T-helper 2 cell treated with Interferon-gamma antibody and Interleukin-4, amounts not matched to agents 5 μg/mL and 100 μg/mL, for 36 hours (primary cell): ENCODE measurements at regions not wholly inside any gene's neighbourhood (a gene's known extent, or its start where the extent isn't known, plus 50 kb on each side); places are given as distances from the start of the nearest gene placed in this dataset.
A peak's percentile ranks its signal among the peaks of the same experiment; 100 is the strongest.
"Not testable (repeated sequence)": the region's sequence is repeated elsewhere in the genome, so short reads cannot be mapped to it uniquely, and the experiment has no call there.

Experiments used
- DNase-seq: peaks from one replicate; pipeline ENCODE4 v3.0.0; 2021; ENCODE audit warnings: low spot score
- H3K27ac Mint-ChIP-seq: one replicate; pipeline ENCODE4 v1.8.0; 2021; ENCODE audit warnings: mild to moderate bottlenecking, mixed read lengths
- H3K27me3 Mint-ChIP-seq: one replicate; pipeline ENCODE4 v1.8.0; 2021; ENCODE audit warnings: low read depth, mixed read lengths
- H3K36me3 Mint-ChIP-seq: one replicate; pipeline ENCODE4 v1.8.0; 2021; ENCODE audit warnings: low read depth, mixed read lengths
- H3K4me1 Mint-ChIP-seq: one replicate; pipeline ENCODE4 v1.8.0; 2021; ENCODE audit warnings: low read depth, mixed read lengths
- H3K4me3 Mint-ChIP-seq: one replicate; pipeline ENCODE4 v1.8.0; 2022; ENCODE audit warnings: mild to moderate bottlenecking, moderate library complexity, mixed read lengths
- H3K9me3 Mint-ChIP-seq: one replicate; pipeline ENCODE4 v1.8.0; 2021; ENCODE audit warnings: mixed read lengths

DNA sequence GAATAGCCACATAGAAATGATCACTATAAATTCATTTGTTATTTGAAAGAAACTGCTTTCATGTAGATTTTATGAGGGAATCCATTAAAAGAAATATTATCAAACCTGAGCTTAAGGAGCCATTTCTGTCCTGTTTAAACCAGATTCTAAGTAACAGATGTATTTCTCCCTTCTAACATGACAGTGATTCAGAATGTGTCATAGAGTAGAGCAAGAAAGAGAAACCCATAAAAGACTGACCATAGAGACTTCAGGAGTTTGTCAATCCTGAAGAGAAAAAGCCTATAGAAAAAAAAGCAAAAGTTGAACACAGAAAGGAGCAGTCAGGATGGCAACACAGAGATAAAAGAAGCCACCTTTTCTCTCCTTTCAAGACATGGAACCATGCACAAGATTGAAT lies 390.6 kb downstream of the PRIM2 start:
- not testable (repeated sequence) for H3K9me3 Mint-ChIP-seq, H3K27me3 Mint-ChIP-seq, H3K4me3 Mint-ChIP-seq, H3K36me3 Mint-ChIP-seq, H3K27ac Mint-ChIP-seq, H3K4me1 Mint-ChIP-seq, DNase-seq

DNA sequence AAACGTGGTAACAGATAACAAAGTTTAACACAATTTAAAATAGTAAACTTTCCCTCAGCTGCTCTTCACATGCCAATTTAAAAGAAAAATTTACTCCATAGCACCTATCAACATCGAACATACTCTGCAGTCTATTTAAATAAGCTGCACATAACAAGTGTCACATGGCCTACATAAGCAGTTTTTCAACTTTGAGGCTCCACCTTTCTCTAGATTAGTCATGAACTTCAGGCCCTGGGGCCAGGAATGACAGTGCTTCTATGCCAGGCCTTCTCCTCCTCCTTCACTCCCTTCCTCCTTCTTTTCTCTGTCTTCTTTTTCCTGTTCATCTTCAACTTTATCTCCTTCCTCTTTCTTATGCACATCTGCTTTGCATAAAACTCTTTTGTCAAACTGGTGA lies 405.1 kb downstream of the PRIM2 start:
- DNase-seq, H3K27ac Mint-ChIP-seq, H3K4me3 Mint-ChIP-seq, H3K4me1 Mint-ChIP-seq, H3K36me3 Mint-ChIP-seq, H3K9me3 Mint-ChIP-seq, H3K27me3 Mint-ChIP-seq: not testable (repeated sequence)

DNA sequence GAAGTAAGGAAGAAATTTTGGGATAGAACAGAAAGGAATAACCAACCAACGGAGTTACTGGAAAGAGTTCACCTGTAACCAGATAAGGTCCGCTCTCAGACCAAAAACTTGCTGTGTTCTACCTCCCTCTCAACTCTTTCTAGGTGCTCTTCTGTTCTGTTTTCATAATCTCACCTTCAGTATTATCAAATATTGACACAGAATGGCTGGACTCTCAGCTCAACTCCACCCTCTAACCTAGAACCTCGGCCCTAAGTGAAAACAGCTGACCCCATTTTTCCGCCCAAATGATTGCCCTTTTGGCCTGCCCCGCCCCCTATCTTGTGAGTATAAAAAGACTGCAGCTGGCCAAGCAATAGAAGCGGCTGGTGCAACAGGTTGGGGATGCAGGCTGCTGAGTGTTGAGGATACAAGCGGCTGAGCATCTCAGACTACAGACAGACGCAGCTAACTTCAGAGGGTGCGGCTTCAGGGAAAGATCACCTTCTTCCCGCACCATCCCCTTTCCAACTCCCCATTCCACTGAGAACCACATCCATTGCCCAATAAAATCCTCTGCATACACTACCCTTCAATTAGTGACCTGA lies 406.5 kb downstream of the PRIM2 start:
- not testable (repeated sequence) for H3K36me3 Mint-ChIP-seq, H3K9me3 Mint-ChIP-seq, H3K27me3 Mint-ChIP-seq, H3K4me1 Mint-ChIP-seq, DNase-seq, H3K27ac Mint-ChIP-seq, H3K4me3 Mint-ChIP-seq

DNA sequence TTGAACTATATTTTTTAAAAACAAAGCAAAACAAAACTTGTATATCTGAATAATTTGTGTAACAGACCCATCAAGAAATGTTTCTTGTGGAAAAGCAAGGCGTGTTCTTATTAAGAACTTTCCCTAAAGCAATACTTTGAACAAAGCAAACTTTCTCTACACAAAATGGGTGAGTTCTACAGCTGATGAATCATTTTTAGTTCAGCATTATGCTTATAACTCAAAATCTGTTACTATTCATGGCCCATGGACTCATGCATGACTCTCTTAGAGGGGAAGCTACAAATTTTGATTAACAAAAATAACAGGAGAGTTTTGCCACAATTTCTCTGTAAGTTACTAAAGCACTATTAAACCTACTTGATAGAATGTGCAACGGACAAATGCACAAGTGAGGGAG lies 412.0 kb downstream of the PRIM2 start:
- not testable (repeated sequence) for H3K27ac Mint-ChIP-seq, H3K27me3 Mint-ChIP-seq, H3K9me3 Mint-ChIP-seq, DNase-seq, H3K4me1 Mint-ChIP-seq, H3K4me3 Mint-ChIP-seq, H3K36me3 Mint-ChIP-seq

DNA sequence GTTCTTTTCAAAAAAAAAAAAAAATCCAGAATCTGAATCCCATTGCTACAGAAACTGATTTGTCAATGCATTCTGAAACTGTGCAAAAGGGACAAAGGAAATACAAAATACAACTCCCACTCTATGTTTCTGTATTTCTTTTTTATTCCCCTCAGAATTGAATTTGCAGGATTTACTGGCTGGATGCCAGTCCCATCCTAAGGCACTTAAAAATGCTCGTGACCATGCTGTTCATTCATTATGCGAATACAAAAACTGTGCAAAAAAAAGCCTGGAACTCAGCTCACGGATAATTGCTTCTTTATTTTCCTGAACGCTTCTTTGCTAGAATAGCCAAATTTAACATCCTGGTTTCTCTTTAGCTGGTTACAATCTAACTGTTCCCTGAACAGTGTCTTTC lies 413.3 kb downstream of the PRIM2 start:
- H3K27me3 Mint-ChIP-seq, H3K4me1 Mint-ChIP-seq, H3K36me3 Mint-ChIP-seq: not testable (repeated sequence)

DNA sequence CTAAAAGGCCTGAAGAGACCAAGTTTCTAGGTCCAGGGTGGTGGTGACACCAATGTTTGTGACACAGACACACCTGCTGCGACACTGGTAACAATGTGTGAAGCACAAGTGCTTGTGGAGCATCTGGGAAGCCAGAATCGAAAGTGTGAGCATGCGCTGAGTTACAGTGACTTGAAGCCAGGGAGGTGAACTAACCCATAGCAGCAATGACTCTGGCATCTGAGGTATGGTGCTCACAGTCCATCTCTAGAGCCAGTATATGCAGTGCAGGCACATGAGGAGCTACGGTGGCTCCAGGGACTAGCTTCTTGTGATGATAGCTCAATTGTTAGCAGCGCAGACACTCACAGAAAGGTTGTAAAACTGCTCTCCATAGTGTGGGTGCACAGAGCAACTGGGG lies 430.3 kb downstream of the PRIM2 start:
- not testable (repeated sequence) for H3K27ac Mint-ChIP-seq, H3K36me3 Mint-ChIP-seq, DNase-seq, H3K9me3 Mint-ChIP-seq, H3K4me3 Mint-ChIP-seq, H3K4me1 Mint-ChIP-seq, H3K27me3 Mint-ChIP-seq

More for the DNA sequence above, 413.3 kb downstream of the PRIM2 start:
- not testable (repeated sequence) for DNase-seq, H3K4me3 Mint-ChIP-seq, H3K27ac Mint-ChIP-seq, H3K9me3 Mint-ChIP-seq

DNA sequence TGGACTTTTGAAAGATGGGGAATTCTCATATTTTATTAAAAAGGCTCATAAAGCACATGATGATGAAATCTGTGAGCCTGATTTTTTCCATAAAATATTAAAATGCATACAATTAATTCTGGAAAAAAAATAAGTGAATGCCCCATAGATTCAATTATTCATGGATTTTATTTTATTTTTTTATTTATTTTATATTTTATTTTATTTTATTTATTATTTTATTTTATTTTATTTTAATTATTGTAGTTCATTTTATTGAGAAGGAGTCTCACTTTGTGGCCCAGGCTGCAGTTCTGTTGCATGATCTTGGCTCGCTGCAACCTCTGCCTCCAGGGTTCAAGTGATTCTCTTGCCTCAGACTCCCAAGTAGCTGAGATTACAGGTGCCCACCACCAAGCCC lies 442.4 kb downstream of the PRIM2 start:
- not testable (repeated sequence) for H3K27me3 Mint-ChIP-seq, DNase-seq, H3K27ac Mint-ChIP-seq, H3K9me3 Mint-ChIP-seq, H3K4me3 Mint-ChIP-seq, H3K36me3 Mint-ChIP-seq, H3K4me1 Mint-ChIP-seq

DNA sequence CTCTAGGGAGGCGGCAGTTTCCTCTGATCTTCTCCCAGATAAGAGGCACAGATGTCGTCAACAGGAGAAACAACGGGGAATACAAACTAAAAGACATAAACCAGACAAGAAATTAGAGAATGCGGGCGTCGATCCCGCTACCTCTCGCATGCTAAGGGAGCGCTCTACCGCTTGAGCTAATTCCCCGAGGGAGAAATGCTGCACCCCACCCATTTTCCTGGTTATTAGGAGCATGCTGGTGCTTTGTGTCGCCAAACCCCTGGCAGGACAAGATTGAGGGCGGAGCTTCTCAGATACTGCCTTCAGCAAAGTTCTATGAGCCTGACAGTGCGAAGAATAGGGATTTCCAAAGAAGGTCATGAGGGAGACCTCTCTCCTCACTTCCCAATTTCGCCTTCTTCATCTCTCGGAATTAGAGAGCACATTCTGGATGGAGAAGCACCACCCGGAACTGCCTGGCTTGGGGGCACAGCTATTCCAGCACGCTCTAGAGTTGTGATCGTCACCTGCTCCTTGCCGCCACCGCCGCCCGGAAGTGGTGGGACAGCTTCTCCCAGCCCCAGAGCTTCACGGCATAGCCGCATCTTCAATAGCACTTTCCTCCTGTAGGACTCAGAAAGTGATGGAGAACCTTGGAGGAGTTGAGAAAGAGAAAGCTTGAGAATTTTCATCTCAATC lies 475.4 kb downstream of the PRIM2 start:
- not testable (repeated sequence) for H3K4me1 Mint-ChIP-seq, H3K27ac Mint-ChIP-seq, H3K36me3 Mint-ChIP-seq, H3K9me3 Mint-ChIP-seq, DNase-seq
- Mint-ChIP-seq H3K27me3 (peaks cover 37% of the 10 kb centered on the region), H3K4me3 (peak overlapping the region; percentile 27)

DNA sequence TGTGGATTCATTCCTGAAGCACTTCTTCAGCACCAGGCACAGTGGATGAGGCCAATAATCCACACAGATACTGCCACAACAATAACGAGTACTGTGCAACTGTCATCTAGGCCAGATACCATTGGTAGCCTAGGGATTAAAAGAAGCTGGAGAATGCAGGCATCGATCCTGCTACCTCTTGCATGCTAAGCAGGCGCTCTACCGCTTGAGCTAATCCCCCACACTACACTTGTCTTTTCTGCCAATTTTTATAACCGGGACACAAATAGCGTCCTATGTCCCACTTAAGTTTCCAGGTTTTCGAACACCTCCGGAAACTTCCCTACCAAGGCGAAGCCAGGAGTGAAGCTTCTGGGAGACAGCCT lies 475.9 kb downstream of the PRIM2 start:
- H3K27ac Mint-ChIP-seq, H3K4me1 Mint-ChIP-seq, DNase-seq, H3K36me3 Mint-ChIP-seq, H3K9me3 Mint-ChIP-seq, H3K4me3 Mint-ChIP-seq: not testable (repeated sequence)
- peaks cover 37% of the 10 kb centered on the region for H3K27me3 Mint-ChIP-seq

DNA sequence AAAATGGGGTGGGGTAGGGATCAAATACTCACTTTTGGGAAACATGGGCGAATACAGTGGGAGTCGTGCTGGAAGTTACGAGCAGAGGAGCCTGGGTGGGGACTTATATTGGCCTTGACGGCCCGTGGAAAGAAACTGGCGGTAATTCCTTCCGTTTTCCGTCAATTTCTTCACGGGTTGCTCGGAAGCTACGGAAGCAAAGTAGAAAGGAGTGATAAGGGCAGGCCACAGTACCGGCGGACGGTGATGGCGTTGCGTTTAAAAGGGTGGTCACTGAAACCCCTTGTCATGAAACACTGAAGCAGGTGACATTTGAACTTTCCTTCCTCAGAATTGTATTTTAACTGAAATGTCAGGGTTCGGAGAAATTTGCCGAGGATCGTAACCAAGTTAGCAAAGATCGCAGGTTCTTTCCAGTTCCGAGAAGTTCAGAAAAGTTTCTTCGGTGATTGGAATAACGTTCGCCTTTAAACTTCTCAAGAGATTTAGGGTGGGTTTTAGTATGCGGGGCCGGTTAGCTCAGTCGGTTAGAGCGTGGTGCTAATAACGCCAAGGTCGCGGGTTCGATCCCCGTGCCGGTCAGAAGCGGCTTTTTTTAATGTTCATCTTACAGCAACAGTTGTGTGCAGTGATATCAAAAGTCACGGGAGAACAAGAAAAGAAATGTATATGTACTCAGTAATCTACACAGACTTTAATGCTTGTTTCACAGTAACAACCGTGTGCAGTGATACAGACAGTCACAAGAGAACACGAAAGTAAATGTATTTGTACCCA lies 482.5 kb downstream of the PRIM2 start:
- Mint-ChIP-seq H3K27me3 (peaks cover 27% of the 10 kb centered on the region), H3K4me3 (peak overlapping the region; percentile 57), H3K27ac (peak overlapping the region; percentile 67)
- not testable (repeated sequence) for H3K9me3 Mint-ChIP-seq, DNase-seq, H3K36me3 Mint-ChIP-seq, H3K4me1 Mint-ChIP-seq

DNA sequence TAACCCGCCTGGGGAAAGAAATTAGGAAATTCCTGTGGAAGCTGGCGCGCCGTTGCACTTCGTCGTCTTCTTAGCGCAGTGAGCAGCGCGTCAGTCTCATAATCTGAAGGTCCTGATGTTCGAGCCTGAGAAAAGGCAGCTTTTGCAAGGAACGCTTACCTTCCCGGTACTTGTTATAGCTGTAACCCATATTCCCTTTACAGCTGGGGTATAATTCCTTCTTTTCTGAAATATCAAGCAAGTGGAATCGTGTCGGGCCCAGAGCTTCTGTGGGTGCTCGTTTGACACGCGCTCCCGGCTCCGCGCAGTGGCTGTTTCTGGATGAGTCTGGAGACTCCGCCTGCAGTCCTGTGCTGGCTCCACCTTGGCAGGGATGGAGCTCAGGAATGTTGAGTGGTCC lies 491.2 kb downstream of the PRIM2 start:
- H3K4me1 Mint-ChIP-seq, H3K9me3 Mint-ChIP-seq, H3K27ac Mint-ChIP-seq, H3K36me3 Mint-ChIP-seq, DNase-seq, H3K4me3 Mint-ChIP-seq: not testable (repeated sequence)
- peaks cover 44% of the 10 kb centered on the region for H3K27me3 Mint-ChIP-seq

DNA sequence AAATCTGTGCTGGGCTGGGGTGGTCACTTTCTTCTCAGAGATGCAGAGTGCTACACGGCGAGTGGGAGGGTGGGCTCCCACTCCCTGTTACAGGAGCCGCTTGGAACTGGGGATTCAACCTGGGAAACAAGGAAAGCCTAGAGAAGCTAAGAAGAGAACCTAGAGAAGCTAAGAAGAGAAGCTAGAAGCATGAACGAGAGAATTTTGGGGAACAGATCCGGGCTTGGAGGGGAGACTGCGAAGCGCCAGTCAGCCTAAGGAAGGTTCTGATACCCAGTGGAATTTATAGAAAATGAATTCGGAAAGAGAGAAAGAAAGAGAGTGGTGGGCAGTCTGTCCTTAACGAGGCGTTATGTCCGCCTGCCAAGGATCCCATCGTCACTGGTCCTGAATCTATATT lies 492.0 kb downstream of the PRIM2 start:
- not testable (repeated sequence) for H3K27ac Mint-ChIP-seq, H3K4me1 Mint-ChIP-seq, H3K9me3 Mint-ChIP-seq, H3K36me3 Mint-ChIP-seq, DNase-seq, H3K4me3 Mint-ChIP-seq
- H3K27me3 Mint-ChIP-seq, result peaks cover 47% of the 10 kb centered on the region

DNA sequence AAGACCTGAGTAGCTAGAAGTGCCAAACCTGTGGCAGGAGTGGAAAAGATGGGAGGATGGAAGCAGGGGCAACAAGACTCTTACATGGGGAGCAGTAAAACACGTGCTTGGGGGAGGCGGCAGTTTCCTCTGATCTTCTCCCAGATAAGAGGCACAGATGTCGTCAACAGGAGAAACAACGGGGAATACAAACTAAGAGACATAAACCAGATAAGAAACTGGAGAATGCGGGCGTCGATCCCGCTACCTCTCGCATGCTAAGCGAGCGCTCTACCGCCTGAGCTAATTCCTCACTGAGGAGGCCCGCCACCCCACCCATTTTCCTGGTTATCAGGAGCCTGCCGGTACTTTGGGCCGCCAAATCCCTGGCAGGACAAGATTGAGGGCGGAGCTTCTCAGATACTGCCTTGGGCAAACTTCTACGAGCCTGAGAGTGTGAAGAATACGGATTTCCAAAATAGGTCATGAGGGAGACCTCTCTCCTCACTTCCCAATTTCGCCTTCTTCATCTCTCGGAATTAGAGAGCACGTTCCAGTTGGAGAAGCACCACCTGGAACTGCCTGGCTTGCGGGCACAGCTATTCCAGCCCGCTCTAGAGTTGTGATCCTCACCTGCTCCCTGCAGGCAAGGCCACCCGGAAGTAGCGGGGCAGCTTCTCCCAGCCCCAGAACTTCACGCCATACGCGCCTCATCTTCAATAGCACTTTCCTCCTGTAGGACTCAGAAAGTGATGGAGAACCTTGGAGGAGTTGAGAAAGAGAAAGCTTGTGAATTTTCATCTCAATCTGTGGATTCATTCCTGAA lies 496.0 kb downstream of the PRIM2 start:
- peaks cover 50% of the 10 kb centered on the region for H3K27me3 Mint-ChIP-seq
- not testable (repeated sequence) for H3K4me3 Mint-ChIP-seq, H3K36me3 Mint-ChIP-seq, H3K9me3 Mint-ChIP-seq, H3K27ac Mint-ChIP-seq, DNase-seq, H3K4me1 Mint-ChIP-seq

DNA sequence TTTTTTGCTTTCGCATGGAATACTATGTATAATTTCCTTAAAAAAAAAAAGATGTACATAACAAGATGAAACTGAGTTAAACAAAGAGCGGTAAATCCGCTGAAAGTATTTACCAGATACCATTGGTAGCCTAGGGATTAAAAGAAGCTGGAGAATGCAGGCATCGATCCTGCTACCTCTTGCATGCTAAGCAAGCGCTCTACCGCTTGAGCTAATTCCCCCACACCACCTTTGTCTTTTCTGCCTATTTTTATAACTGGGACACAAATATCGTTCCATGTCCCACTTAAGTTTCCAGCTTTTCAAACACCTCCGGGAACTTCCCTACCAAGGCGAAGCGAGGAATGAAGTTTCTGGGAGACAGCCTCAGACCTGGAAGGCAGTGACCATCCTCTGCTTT lies 498.4 kb downstream of the PRIM2 start:
- not testable (repeated sequence) for H3K4me1 Mint-ChIP-seq, H3K4me3 Mint-ChIP-seq, H3K36me3 Mint-ChIP-seq, H3K27ac Mint-ChIP-seq, DNase-seq, H3K9me3 Mint-ChIP-seq
- peaks cover 42% of the 10 kb centered on the region for H3K27me3 Mint-ChIP-seq
